ENCODE measurements at regions not wholly inside any gene's neighbourhood (a gene's known extent, or its start where the extent isn't known, plus 50 kb on each side); places are given as distances from the start of the nearest gene placed in this dataset.

DNA sequence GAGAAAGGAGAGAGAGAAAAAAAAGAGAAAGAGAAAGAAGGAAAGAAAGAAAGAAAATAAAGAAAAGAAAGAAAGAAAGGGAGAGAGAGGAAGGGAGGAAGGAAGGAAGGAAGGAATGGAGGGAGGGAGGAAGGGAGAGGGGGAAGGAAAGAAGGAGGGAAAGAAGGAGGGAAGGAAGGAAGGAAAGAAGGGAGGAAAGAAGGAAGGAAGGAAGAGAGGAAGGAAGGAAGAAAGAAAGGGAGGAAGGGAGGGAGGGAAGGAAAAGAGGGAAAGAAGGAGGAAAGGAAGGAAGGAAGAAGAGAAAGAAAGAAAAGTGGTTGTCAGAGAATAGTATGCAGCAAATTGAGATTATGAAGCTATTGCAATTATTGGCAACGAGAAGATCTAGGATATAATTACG is 49.9 kb upstream of the NIPBL start (continued):
- TF ChIP-seq, protein P1, sequence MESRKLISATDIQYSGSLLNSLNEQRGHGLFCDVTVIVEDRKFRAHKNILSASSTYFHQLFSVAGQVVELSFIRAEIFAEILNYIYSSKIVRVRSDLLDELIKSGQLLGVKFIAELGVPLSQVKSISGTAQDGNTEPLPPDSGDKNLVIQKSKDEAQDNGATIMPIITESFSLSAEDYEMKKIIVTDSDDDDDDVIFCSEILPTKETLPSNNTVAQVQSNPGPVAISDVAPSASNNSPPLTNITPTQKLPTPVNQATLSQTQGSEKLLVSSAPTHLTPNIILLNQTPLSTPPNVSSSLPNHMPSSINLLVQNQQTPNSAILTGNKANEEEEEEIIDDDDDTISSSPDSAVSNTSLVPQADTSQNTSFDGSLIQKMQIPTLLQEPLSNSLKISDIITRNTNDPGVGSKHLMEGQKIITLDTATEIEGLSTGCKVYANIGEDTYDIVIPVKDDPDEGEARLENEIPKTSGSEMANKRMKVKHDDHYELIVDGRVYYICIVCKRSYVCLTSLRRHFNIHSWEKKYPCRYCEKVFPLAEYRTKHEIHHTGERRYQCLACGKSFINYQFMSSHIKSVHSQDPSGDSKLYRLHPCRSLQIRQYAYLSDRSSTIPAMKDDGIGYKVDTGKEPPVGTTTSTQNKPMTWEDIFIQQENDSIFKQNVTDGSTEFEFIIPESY (IDR thresholded peaks at IDR 0.05; ENCODE audit: extremely low read depth, insufficient replicate concordance, low read length): no peak
- TF ChIP-seq CEBPB (IDR thresholded peaks at IDR 0.05; ENCODE audit: low read depth): no peak
- no peak for TF ChIP-seq POLR2AphosphoS5 (IDR thresholded peaks at IDR 0.05; ENCODE audit: low read depth, low read length)
- TF ChIP-seq TCF7L2 (IDR thresholded peaks at IDR 0.05; ENCODE audit: borderline replicate concordance, extremely low read depth, insufficient read depth, insufficient read length): no peak
- TF ChIP-seq SP1 (IDR thresholded peaks at IDR 0.05; ENCODE audit: low read depth): no peak
